ENCODE measurements at regions not wholly inside any gene's neighbourhood (a gene's known extent, or its start where the extent isn't known, plus 50 kb on each side); places are given as distances from the start of the nearest gene placed in this dataset.

DNA sequence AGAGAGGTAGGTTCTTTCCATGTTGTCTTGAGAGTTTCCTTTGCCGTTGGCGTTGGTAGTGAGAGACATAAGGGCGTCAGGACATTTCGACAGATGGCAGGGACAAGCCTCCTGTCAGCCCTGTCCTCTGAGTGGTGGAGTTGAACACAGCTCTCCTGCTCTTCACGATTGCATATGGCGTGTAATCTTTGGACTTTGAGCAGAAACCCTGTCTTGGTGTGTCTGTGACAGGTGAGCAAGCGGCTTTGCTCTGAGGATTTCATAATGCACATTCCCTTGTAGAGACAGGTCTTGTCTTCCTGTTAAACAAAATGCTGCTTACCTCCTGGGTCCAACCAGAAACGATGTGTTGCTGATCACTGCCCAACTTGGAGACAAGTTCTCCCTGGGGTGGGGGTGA, 146.5 kb downstream of the NXNL2 start (continued):
- TF ChIP-seq ATRX (CRISPR knock-in tag; IDR thresholded peaks at IDR 0.05; ENCODE audit: borderline replicate concordance) (no peak), HOXA9 (CRISPR knock-in tag; IDR thresholded peaks at IDR 0.05; ENCODE audit: borderline replicate concordance) (no peak), TRIM24 (CRISPR knock-in tag; IDR thresholded peaks at IDR 0.05) (no peak), ZNF441 (CRISPR knock-in tag; IDR thresholded peaks at IDR 0.05; ENCODE audit: borderline replicate concordance) (peak; percentile 96), NFKB2 (CRISPR knock-in tag; IDR thresholded peaks at IDR 0.05; ENCODE audit: borderline replicate concordance) (no peak), HDAC2 (CRISPR knock-in tag; IDR thresholded peaks at IDR 0.05) (peak; percentile 47; the same call in 1 of the 2 replicates), ZNF572 (CRISPR knock-in tag; IDR thresholded peaks at IDR 0.05) (no peak), ZNF891 (CRISPR knock-in tag; IDR thresholded peaks at IDR 0.05) (no peak), DBP (CRISPR knock-in tag; IDR thresholded peaks at IDR 0.05; ENCODE audit: not compliant biosample characterization) (no peak), ZNF672 (CRISPR knock-in tag; IDR thresholded peaks at IDR 0.05) (no peak), SMARCC2 (IDR thresholded peaks at IDR 0.05) (no peak), TCF7L2 (IDR thresholded peaks at IDR 0.05; ENCODE audit: low read depth, low read length) (no peak), REL (CRISPR knock-in tag; conservative IDR thresholded peaks at IDR 0.05) (no peak), KMT2A (CRISPR knock-in tag; IDR thresholded peaks at IDR 0.05) (no peak), ZBTB39 (CRISPR knock-in tag; IDR thresholded peaks at IDR 0.05) (no peak)
- TF ChIP-seq, protein P1, sequence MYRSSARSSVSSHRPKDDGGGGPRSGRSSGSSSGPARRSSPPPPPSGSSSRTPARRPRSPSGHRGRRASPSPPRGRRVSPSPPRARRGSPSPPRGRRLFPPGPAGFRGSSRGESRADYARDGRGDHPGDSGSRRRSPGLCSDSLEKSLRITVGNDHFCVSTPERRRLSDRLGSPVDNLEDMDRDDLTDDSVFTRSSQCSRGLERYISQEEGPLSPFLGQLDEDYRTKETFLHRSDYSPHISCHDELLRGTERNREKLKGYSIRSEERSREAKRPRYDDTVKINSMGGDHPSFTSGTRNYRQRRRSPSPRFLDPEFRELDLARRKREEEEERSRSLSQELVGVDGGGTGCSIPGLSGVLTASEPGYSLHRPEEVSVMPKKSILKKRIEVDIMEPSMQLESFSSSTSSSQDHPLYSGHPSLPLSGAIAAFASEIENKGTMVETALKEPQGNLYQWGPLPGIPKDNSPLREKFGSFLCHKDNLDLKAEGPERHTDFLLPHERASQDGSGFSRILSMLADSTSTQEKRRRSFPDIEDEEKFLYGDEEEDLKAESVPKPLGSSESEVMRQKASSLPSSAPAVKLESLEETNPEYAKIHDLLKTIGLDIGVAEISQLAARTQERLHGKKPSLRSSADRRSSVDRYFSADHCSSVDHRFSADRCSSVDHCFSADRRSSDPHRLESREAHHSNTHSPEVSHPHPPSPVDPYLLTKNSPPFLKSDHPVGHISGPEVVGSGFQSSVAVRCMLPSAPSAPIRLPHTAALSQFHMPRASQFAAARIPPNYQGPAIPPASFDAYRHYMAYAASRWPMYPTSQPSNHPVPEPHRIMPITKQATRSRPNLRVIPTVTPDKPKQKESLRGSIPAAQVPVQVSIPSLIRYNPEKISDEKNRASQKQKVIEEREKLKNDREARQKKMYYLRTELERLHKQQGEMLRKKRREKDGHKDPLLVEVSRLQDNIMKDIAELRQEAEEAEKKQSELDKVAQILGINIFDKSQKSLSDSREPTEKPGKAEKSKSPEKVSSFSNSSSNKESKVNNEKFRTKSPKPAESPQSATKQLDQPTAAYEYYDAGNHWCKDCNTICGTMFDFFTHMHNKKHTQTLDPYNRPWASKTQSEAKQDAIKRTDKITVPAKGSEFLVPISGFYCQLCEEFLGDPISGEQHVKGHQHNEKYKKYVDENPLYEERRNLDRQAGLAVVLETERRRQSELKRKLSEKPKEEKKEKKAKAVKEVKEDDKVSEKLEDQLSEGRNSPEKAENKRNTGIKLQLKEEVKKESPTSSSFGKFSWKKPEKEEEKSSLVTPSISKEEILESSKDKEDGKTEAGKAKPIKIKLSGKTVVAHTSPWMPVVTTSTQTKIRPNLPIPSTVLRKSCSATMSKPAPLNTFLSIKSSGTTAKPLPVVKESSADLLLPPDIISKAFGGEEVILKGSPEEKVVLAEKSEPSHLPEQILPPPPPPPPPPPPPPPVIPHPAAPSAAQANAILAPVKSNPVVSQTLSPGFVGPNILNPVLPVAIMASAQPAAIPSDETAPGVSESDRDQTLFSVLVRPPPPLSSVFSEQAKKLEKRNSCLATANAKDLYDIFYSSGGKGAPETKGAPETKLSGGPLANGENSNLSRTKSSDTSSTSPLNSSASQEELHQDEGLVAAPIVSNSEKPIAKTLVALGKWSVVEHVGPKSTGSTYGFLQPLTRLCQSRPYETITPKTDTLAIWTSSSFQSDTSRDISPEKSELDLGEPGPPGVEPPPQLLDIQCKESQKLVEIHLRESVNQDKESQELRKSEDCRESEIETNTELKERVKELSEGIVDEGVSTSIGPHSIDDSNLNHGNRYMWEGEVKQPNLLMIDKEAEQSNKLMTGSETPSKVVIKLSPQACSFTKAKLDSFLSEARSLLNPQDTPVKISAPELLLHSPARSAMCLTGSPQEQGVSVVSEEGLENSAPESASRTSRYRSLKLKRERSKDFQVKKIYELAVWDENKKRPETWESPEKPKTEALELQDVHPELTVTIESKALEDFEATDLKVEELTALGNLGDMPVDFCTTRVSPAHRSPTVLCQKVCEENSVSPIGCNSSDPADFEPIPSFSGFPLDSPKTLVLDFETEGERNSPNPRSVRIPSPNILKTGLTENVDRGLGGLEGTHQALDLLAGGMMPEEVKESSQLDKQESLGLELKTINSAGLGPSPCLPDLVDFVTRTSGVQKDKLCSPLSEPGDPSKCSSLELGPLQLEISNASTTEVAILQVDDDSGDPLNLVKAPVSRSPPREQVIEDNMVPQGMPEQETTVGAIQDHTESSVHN (CRISPR knock-in tag; IDR thresholded peaks at IDR 0.05), result no peak
- TF ChIP-seq, protein P2, sequence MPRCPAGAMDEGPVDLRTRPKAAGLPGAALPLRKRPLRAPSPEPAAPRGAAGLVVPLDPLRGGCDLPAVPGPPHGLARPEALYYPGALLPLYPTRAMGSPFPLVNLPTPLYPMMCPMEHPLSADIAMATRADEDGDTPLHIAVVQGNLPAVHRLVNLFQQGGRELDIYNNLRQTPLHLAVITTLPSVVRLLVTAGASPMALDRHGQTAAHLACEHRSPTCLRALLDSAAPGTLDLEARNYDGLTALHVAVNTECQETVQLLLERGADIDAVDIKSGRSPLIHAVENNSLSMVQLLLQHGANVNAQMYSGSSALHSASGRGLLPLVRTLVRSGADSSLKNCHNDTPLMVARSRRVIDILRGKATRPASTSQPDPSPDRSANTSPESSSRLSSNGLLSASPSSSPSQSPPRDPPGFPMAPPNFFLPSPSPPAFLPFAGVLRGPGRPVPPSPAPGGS (CRISPR knock-in tag; IDR thresholded peaks at IDR 0.05), result no peak
- TF ChIP-seq, protein P3, sequence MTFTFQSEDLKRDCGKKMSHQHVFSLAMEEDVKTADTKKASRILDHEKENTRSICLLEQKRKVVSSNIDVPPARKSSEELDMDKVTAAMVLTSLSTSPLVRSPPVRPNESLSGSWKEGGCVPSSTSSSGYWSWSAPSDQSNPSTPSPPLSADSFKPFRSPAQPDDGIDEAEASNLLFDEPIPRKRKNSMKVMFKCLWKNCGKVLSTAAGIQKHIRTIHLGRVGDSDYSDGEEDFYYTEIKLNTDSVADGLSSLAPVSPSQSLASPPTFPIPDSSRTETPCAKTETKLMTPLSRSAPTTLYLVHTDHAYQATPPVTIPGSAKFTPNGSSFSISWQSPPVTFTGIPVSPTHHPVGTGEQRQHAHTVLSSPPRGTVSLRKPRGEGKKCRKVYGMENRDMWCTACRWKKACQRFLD (CRISPR knock-in tag; IDR thresholded peaks at IDR 0.05; ENCODE audit: borderline replicate concordance), result no peak
